HL-60/S4 treated with retinoic acid at 250 ng/mL for 4 days and 3 days (cell line): ENCODE measurements at regions not wholly inside any gene's neighbourhood (a gene's known extent, or its start where the extent isn't known, plus 50 kb on each side); places are given as distances from the start of the nearest gene placed in this dataset.
"Not testable (repeated sequence)": the region's sequence is repeated elsewhere in the genome, so short reads cannot be mapped to it uniquely, and the experiment has no call there.

Experiments
- in situ Hi-C: fragments of 300-500 bp; cut with MboI; formaldehyde crosslinking; loops from 2 replicates; pipeline ENCODE4 v1.7.0; 2022; ENCODE audit warnings: low sequenced_read_pairs

DNA sequence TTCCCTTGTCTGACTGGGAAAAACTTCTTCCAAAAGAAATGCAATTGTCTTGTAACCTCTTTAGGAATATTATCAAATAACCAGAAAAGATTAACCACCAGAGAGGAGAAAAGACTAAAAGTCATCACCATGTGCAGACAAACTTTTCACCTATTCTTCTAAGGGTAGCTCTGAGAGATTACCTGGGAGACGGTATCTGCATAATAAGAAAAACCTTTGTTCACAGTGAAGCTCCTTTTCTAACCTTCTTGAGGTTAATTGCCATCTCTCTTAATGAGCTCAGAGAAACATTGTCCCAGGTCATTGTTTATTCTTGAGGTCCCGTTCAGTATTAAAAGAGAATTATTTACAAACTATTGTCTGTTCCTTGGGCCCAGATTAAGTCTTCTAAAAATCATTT is 1091.2 kb upstream of the LRRTM1 start:
- in situ Hi-C loops, result no loop called here

DNA sequence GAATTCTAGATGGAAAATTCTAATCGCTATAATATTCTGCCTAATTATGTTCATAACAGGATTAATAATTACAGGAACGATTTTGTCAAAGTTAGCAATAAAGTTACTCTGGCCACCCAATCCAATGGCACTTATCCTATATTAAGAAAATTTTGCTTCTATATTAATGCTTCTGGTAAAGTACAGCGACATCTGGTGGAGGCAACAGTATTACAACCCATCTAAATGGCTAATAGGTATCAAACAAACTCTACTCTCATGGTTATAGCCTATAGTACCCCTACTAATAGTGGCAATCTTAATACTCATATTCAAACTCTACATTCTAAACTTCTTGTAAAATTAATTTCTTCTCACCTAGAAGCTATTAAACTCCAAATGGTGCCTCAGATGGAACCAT is 1084.7 kb upstream of the LRRTM1 start:
- in situ Hi-C loops, result no loop called here

DNA sequence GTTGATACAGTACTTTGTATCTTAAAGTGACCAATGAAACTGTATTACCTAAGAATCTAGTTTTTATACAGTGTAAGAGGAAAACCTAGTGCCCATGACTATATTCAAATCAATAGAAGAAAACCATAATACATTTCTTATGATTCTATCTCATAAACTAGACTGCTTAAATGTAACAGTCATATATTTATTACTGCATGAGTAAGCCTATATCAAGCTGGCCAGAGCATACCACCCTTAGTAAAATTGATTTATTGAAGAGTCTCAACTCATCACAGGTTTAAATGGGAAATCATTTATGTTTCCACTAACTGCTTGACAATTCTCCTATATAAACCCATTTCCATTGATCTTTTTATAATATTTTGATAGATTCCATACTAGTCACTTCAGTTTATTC is 1059.2 kb upstream of the LRRTM1 start:
- in situ Hi-C loops, result no loop called here

DNA sequence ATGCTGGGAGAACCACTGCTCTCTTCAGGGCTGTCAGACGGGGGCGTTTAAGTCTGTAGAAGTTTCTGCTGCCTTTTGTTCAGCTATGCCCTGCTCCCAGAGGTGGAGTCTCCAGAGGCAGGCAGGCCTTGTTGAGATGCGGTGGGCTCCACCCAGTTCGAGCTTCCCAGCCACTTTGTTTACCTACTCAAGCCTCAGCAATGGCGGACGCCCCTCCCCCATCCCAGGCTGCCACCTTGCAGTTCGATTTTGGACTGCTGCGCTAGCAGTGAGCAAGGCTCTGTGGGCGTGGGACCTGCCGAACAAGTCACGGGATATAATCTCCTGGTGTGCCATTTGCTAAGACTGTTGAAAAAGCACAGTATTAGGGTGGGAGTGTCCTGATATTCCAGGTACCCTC is 1057.9 kb upstream of the LRRTM1 start:
- in situ Hi-C loops, result not testable (repeated sequence)

DNA sequence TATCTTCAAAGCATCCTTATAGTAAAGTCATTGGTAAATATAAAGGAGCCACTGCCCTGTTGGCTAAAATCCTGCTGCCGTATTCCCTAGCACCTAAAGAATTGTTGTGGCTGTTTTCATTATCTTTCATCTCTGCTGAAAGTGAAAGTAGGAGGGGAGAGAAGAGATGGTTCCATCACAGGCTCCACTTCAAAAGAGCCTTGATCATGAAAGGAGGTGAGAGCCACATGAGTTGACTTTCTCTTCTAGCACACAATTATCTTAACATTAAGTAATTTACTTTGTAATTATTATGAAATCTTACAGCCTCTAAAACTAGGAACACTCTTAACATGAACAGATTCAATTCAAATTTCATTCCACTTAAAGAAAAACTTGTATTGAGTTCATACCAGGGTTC is 1050.9 kb upstream of the LRRTM1 start:
- in situ Hi-C loops, result no loop called here

DNA sequence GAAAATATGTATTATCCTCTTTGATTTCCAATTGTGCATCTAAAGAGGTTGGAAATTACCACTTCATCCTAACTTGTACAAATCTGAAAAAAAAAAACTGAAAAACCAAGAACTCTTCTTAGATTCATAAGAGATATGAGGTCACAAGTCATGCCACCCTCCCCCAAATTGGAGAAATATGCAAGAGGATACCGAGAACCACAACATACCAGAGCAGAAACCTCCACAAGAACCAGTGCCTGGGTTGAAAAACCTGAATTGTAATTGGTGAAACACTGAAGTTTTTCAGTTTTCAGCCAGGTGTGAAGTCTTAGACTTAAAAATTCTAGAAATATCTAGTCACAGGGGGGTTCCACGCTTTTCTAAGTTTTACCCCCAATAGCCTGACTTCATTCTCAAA is 1029.5 kb upstream of the LRRTM1 start:
- in situ Hi-C loops, result no loop called here

DNA sequence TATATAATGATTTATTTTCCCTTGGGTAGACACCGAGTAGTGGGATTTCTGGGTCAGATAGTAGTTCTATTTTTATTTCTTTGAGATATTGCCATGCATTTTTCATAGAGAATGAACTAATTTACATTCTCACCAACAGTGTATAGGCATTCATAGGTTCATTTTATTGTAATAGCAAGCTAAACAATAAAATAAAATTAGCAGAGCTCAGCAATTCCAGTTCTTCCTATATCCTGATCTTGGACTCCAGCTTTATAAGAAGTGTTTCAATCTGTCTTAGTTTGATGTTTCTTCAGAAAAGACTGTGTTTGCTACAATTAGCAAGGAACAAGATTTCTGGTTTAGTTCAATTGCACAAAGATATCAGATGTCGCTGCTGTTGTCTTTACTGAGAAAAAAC is 1024.4 kb upstream of the LRRTM1 start:
- in situ Hi-C loops, result no loop called here

DNA sequence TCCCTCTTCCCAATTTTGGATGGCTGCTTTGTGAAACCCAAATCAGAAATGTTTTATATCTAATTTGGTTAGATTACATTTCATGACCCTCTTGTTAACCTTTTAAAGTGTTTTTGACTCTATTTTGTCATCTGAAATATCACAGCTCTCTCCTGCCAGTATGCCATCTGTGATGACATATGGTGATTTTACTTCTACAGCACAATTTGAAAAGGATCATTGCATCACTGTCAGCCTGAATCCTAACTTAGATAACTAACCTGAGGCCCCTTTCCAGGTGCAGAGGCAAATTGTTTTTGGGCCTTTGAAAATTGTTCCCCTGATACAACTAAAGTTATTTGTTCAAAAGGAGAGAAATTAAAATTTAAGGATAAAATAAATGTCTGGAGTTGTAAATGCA is 1023.4 kb upstream of the LRRTM1 start:
- in situ Hi-C loops, result no loop called here

DNA sequence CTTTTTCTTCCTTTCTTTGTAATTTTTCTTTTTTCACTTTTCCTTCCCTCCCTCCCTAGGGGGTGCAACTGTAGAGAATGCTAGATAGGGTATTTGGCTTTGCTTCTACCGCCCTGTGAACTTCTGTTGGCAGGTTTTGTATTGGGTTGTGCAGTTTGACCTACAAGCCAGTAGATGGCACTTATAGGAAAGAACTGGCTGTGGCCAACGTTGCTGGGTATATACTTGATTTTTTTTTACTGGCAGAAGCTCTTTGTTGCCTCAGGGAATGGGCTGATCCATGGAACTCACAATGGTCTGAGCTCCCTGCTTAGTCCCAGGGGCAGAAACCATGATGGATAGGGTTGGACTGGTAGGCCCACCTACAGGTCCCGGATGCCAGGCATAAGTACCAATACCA is 1019.5 kb upstream of the LRRTM1 start:
- in situ Hi-C loops, result no loop called here

DNA sequence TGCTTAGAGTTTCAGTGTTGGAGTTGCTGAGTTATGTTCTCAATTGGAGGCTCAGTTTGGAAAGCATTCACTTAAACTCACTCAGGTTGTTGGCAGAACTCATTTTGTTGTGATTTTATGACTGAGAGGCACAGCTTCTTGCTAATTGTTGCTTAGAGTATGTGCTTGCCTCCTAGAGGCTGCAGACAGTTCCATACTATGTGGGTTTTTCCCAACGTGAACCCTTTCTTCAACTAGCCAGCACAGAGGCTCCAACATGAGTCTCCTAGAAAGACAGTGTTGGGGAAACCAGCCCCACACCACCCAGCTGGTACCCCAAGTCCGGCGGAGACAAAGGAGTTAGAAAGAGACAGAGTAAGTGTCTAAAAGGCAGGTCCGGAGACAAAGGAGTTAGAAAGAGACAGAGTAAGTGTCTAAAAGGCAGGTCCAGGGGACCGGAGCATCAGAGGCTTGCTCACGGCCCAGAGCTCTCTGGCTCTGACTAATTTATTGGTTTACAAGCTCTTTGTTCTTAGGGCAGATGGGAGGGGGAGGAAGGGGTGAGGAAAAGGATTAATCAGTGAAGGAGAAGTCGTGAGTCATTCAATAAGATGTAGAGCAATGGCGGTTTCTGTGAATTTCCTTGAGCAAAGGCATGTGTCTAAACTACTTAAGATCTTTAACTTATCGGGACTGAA is 999.7 kb upstream of the LRRTM1 start:
- in situ Hi-C loops, result no loop called here

DNA sequence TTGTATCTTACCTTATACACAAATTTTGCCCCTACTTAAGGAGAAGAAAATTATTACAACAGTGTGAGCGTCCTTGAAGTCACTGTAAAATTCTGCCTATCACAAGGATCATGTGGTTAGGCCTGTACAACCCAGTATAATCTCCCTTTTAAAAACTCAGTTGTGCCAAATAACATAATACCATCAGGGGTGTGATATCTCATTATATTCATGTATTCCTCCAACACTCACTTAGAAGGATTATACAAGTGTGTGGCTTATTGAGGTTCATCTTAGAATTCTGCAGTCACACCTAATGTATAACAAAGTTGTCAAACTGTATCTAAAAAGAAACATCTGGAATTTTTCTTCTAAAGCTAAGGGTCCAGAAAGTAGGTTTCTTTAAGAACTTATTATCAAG is 998.8 kb upstream of the LRRTM1 start:
- in situ Hi-C loops, result no loop called here

DNA sequence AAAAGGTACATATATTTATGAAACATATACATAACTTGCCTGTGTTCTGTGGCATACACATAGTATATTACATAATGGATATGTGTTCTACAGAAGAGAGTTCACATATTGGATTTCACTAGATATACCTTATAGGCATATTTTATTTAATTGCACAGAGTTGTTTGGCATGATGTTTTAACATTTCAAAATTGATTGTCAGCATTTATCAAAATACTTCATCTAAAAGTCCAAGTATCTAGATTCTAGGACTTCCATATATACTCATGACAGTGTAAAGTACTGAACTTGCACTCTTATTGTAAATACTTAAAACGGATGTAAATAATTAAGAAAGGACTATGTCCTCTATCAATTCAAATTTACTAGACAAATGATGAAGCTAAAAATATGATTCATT is 995.3 kb upstream of the LRRTM1 start:
- in situ Hi-C loops, result no loop called here

DNA sequence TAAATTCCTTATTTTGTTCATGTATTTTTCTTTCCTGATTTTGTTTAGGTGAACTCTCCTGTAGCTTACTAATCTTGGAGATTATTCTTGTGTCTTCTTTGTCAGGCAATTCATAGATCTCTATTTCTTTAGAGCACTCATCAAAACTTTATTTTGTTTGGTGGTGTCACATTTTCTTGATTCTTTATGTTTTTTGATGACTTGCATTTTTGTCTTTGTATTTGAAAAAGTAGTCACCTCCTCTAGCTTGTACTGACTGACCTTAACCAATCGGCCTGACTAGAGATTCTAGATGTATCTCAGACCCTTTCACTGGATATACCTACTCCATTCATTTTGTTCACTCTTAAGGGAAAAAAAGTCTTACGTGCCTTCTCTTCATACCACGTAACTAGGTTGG is 986.3 kb upstream of the LRRTM1 start:
- in situ Hi-C loops, result no loop called here

DNA sequence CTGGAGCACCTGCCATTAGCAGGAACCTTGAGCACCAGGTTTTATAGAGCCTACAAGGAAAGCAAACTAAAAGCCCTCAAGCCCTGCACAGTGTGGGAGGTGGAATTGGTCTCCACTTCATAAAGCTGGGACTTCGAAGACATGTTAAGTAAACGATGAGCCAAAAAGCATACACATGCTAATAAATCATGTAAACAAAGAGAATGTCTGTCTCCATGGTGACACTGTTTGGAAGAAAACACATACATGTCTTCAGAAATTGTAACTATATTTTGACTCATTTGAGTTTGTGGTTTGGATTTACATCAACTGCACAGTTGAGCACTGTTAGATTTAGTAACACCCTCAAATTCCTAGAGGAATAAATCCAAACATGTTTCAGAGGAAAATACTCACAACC is 978.5 kb upstream of the LRRTM1 start:
- in situ Hi-C loops, result no loop called here

DNA sequence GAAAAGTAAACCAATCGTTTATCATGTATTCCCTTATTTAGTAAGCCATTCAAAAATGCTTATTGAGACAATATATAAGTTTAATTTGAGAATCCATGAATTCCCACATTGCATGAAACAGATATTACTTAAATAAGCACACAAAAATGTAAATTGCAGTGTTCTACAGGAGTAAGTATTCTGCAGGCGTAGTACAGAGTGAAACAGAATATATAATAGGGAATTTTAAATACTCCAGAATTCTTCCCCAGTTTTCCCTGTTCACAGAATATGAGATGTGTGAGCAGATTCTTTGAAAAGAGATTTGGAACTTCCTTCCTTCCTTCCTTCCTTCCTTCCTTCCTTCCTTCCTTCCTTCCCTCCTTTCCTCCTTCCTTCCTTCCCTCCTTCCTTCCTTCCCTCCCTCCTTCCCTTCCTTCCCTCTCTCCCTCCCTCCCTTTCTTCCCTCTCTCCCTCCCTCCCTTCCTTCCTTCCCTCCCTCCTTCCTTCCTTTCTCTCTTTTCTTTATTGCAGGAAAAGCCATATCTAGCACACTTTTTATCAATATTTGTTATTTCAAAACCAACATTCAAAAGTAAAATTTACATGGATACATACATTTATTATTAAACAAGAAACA is 977.7 kb upstream of the LRRTM1 start:
- in situ Hi-C loops, result no loop called here

DNA sequence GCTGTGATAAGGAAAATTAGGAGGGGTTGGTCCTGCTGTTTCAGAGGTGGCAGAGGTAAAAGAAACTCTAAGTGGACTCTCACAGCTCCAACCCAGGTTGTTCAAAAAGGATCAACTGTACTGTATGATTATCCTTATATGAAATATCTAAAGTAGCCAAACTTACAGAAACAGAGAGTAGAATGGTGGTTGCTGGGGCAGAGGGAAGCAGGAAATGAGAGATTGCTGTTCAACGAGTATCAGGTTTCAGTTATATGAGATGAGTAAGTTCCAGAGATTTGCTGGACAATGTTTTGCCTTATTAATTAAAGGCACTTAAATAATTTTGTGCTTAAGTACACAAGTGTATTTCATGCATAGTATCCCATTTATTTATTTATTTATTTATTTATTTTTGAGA is 972.0 kb upstream of the LRRTM1 start:
- in situ Hi-C loops, result no loop called here

DNA sequence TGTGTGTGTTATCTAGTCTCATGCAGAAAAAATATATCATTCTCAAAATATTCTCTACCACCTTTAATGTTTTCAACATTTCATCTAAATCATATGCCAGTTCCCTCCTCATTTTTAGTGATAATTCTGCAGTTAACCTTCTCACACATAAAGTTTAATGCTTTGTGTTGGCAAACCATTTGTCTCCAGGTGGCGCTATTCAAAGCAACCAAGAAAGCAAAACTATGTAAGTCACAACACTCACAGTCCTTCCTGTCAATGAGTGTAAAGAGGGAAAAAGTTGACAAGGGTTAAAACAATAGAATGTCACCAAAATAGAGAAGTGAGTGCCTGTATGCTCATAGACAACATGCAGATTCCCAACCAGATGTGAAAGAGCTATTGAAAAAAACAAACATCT is 961.6 kb upstream of the LRRTM1 start:
- in situ Hi-C loops, result no loop called here

DNA sequence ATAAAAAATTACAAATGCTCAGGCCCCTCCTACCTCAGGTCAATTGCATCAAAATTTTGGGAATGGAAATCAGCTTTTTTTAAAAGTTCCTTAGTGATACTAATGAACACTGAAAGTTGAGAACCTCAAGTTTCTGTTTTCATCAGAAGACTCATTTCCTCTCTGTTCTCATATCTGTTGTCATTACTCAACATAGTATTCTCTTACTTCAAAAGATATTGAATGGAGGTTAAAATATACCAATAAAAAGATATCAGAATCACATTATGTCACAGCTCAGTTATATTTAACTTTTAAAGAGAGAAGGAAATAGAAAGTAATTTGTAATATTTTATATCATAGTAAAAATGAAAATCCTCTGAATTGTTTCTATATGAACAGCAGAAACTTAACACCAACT is 959.4 kb upstream of the LRRTM1 start:
- in situ Hi-C loops, result no loop called here

DNA sequence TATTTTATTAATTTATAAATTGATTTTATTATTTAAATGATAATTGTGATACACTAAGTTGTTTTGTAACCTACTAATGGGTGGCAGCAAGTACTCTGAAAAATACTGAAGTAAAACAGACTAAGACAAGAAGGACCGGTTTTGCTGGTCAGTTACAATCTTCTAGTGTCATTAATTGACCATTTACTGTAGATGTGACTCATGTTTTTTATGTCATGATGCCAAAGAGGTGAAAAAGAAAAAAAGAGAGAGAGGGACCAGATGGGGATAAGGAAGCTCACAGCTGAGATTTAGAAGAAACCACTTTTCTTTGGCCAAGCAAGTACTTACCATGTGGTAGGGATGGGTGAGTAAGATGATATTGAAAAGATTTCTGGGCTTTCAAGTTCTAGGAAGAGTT is 955.8 kb upstream of the LRRTM1 start:
- in situ Hi-C loops, result no loop called here

DNA sequence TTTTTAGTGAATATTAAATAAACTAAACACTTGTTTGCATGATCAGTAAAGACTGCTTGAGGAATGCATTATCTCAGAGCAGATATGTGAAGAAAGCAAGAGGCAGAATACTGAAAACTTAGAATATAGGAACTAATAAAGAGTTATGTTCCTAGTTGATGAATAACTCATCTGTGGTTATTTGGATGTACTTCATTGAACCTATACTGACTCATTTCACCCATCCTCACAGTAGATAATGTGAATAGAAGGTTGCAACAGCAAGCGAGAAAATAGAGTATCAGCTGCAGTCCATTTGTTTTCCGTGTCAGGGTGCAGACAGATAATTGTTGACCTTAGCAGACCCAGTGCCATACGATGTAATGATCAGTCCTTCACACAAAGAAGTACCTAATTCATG is 945.7 kb upstream of the LRRTM1 start:
- in situ Hi-C loops, result no loop called here

DNA sequence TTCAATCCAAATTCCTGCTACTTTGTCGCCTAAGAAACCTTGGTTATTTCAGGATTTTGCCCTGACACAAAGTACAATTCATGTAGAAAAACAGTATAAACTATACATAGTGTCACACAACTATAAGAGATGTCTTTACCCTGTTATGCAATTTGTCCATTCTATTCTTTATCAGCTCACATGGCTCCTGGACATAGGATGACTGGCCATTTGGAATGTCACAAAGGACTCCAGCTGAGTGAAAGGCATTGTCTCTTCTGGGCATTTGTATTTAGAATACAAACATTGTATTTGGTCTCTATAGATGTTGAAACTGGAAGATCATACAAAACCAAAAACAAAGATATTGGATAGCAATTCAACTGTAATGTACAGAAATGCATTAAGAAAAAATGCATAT is 944.6 kb upstream of the LRRTM1 start:
- in situ Hi-C loops, result no loop called here

DNA sequence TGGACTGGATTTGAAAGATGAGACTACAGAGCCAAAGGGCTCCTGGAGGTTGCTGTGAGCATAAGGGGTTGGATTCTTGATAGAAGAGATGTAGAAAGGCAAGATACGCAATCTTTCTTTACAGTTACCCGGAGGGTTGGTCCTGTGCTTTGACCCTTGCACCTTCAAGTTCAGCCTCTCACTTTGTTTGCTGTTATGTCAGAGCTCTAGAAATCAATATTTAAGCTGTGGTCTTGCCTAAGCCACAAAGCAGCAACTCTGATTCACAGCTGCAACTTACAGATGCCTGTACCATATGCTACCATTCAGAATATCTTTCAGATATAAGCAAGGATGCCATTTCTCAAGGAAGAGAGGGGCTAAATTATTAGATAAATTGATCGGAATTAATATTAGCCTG is 943.1 kb upstream of the LRRTM1 start:
- in situ Hi-C loops, result no loop called here

DNA sequence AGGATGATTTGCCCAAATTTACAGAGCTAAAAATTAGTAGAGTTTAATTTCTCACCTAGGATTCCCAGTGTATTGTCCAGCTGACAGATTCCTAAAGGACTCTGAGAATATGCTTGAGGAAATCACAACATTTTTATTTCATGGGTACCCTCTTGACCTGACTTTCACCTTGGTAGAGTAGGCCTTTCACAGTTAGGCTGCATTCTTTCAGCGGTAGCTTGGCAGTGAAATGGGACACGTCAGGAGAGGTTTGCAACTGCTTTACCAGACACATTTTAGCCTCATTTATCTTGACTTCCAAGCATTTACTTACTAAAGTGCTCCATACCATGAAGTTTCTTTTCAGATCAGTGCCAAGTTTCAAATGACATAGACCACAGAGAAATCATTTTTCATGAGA is 937.9 kb upstream of the LRRTM1 start:
- in situ Hi-C loops, result no loop called here
